Endothelial cell of umbilical vein (primary cell): ENCODE measurements at regions not wholly inside any gene's neighbourhood (a gene's known extent, or its start where the extent isn't known, plus 50 kb on each side); places are given as distances from the start of the nearest gene placed in this dataset.

ENCODE experiments used
- BruUV-seq: library from RNA; stranded (reverse); fragments of 400-500 nt; replicated peaks from 2 replicates; lab custom pipeline; 2021; lab: Mats Ljungman, UMichigan
- CTCF ChIA-PET: fragments of 300-600, 350-600 bp; sonication (Branson Sonifier 250); formaldehyde crosslinking; loops from one replicate; lab custom pipeline; 2021; ENCODE audit warnings: antibody characterized with exemption, inconsistent platforms; lab: Charles Lee
- POLR2A ChIA-PET: fragments of 300-600, 350-600 bp; sonication (Branson Sonifier 250); formaldehyde crosslinking; loops from one replicate; lab custom pipeline; 2021; ENCODE audit warnings: antibody characterized with exemption, inconsistent platforms; lab: Charles Lee
- DNase-seq: peaks from one replicate; pipeline ENCODE4 v3.0.0-alpha.2; 2011; ENCODE audit warnings: low read depth, low spot score
- FAIRE-seq: peaks from 2 replicates; lab custom pipeline; 2011; peaks lifted over from hg19 to GRCh38; lab: Jason Lieb, UNC
- H2AFZ ChIP-seq: 2 replicates; pipeline ENCODE4 v1.6.0; 2012; ENCODE audit warnings: low read depth, low read length, control low read depth, inconsistent platforms
- H3K27ac ChIP-seq: 2 replicates; pipeline ENCODE4 v1.5.1; 2011; ENCODE audit warnings: low read depth, mild to moderate bottlenecking, control low read depth, low read length, moderate library complexity; ENCODE audit not compliant: insufficient read depth
- H3K27me3 ChIP-seq, 2 experiments: 2 replicates each; pipeline versions ENCODE4 v1.6.0 to v1.6.1; 2011; ENCODE audit warnings: low read length in 2 of 2, mixed read lengths in 1 of 2; ENCODE audit not compliant: control insufficient read depth in 2 of 2, insufficient read depth in 2 of 2
- H3K36me3 ChIP-seq, 2 experiments: 2 replicates in 1 of 2; 3 replicates in 1 of 2; pipeline ENCODE4 v1.5.1; 2011; ENCODE audit warnings: low read length in 2 of 2, mild to moderate bottlenecking in 1 of 2, moderate library complexity in 1 of 2; ENCODE audit not compliant: control insufficient read depth in 2 of 2, insufficient read depth in 2 of 2; ENCODE audit errors: extremely low read depth in 1 of 2
- H3K4me1 ChIP-seq: 3 replicates; pipeline ENCODE4 v1.5.1; 2011; ENCODE audit warnings: mild to moderate bottlenecking, low read length; ENCODE audit not compliant: control insufficient read depth, insufficient read depth; ENCODE audit errors: extremely low read depth
- H3K4me2 ChIP-seq: 2 replicates; pipeline ENCODE4 v1.6.1; 2011; ENCODE audit warnings: low read length, control low read depth, mixed read lengths; ENCODE audit not compliant: insufficient read depth
- H3K4me3 ChIP-seq, 3 experiments: fragments of 200-600 bp in 1 of 3; sonication (generic), shearing (Covaris generic) in 1 of 3; replicated peaks in 1 of 3; 2 replicates each; pipeline ENCODE4 v1.5.1; 2011 to 2016; ENCODE audit warnings: control low read depth in 3 of 3, low read length in 3 of 3, mild to moderate bottlenecking in 2 of 3, inconsistent platforms in 1 of 3, low read depth in 1 of 3, moderate library complexity in 1 of 3; ENCODE audit not compliant: insufficient read depth in 1 of 3
- H3K79me2 ChIP-seq: 2 replicates; pipeline ENCODE4 v1.6.0; 2012; ENCODE audit warnings: low read length, inconsistent platforms; ENCODE audit not compliant: control insufficient read depth, insufficient read depth
- H3K9ac ChIP-seq: replicated peaks from 2 replicates; pipeline ENCODE3; 2011; ENCODE audit warnings: low read length, control low read depth; ENCODE audit not compliant: insufficient read depth; ENCODE audit errors: extremely low read depth
- H3K9me1 ChIP-seq: replicated peaks from 3 replicates; pipeline ENCODE4 v1.6.0; 2011; ENCODE audit warnings: mild to moderate bottlenecking, low read length; ENCODE audit not compliant: control insufficient read depth, insufficient read depth; ENCODE audit errors: extremely low read depth
- H3K9me3 ChIP-seq: replicated peaks from 2 replicates; pipeline ENCODE4 v1.5.1; 2012; ENCODE audit warnings: low read length, inconsistent platforms; ENCODE audit not compliant: control insufficient read depth, insufficient read depth
- H4K20me1 ChIP-seq: replicated peaks from 2 replicates; pipeline ENCODE3; 2011; ENCODE audit warnings: mild to moderate bottlenecking, low read length; ENCODE audit not compliant: control insufficient read depth, insufficient read depth; ENCODE audit errors: extremely low read depth
- EZH2 ChIP-seq: IDR thresholded peaks from 2 replicates; pipeline ENCODE4 v1.6.1; 2012; ENCODE audit warnings: borderline replicate concordance, low read depth, mild to moderate bottlenecking, moderate library complexity, low read length, inconsistent platforms; ENCODE audit not compliant: severe bottlenecking
- FOS ChIP-seq: IDR thresholded peaks from 2 replicates; pipeline ENCODE4 v1.6.1; 2011; ENCODE audit warnings: mild to moderate bottlenecking, low read length, moderate library complexity, borderline replicate concordance; ENCODE audit not compliant: insufficient read depth
- GATA2 ChIP-seq: IDR thresholded peaks from 2 replicates; pipeline ENCODE4 v1.7.0; 2011; ENCODE audit warnings: low read depth, mild to moderate bottlenecking, moderate library complexity, mixed read lengths, low read length; ENCODE audit not compliant: insufficient read length, insufficient read depth
- JUN ChIP-seq: IDR thresholded peaks from 2 replicates; pipeline ENCODE4 v1.6.1; 2011; ENCODE audit warnings: borderline replicate concordance, low read depth; ENCODE audit not compliant: insufficient read length, insufficient read depth
- MYC ChIP-seq: IDR thresholded peaks from one replicate; pipeline ENCODE4 v1.6.1; 2011; ENCODE audit warnings: mild to moderate bottlenecking, low read depth, low read length
- POLR2A ChIP-seq: IDR thresholded peaks from 2 replicates; pipeline ENCODE4 v1.6.1; 2012; ENCODE audit warnings: low read depth, mild to moderate bottlenecking, control low read depth, low read length
- POLR2AphosphoS5 ChIP-seq: IDR thresholded peaks from 2 replicates; pipeline ENCODE4 v1.6.1; 2012; ENCODE audit warnings: low read depth, mild to moderate bottlenecking, control low read depth, low read length, moderate library complexity; ENCODE audit not compliant: insufficient read depth
- dilution Hi-C: fragments of 300-500 bp; cut with MboI; formaldehyde crosslinking; loops from one replicate; pipeline ENCODE4 v1.15.0; 2019; ENCODE audit warnings: low sequenced_read_pairs; ENCODE audit not compliant: extremely low pct_ligation_motif_present
- intact Hi-C: fragments of 100-400 bp; cut with micrococcal nuclease; formaldehyde crosslinking; loops from one replicate; pipeline ENCODE4 v1.10.0; 2022
- TF ChIP-seq, protein P1 (sequence below): IDR thresholded peaks from 2 replicates; pipeline ENCODE4 v1.6.1; 2011; ENCODE audit not compliant: insufficient read depth, insufficient read length
- TF ChIP-seq, protein P2 (sequence below), 2 donors: IDR thresholded peaks; 1 replicate in 1 of 2; 2 replicates in 1 of 2; pipeline ENCODE4 v1.5.1; 2011; ENCODE audit warnings: low read length in 2 of 2, mild to moderate bottlenecking in 2 of 2, moderate library complexity in 2 of 2, control low read depth in 1 of 2, inconsistent platforms in 1 of 2, low read depth in 1 of 2; ENCODE audit not compliant: insufficient read depth in 1 of 2; ENCODE audit errors: extremely low read depth in 1 of 2

- Histone ChIP-seq H3K4me3 (no peak overlapping the region), H3K79me2 (no peaks in the 10 kb centered on the region), H2AFZ (no peak overlapping the region), H3K27me3 (no peaks in the 10 kb centered on the region), H3K36me3 (no peaks in the 10 kb centered on the region), H3K27ac (no peak overlapping the region), H3K9ac (no peak overlapping the region), H3K4me1 (no peaks in the 10 kb centered on the region), H4K20me1 (no peaks in the 10 kb centered on the region), H3K4me2 (no peak overlapping the region), H3K9me3 (peaks cover 13% of the 10 kb centered on the region), H3K9me1 (no peaks in the 10 kb centered on the region)
- POLR2A ChIA-PET, result no interaction called here
- intact Hi-C loops (no loop called here), dilution Hi-C loops (no loop called here)
- FAIRE-seq, result no peak
- no peak for DNase-seq
- no TSS peak for BruUV-seq
- TF ChIP-seq GATA2, result no peak
- TF ChIP-seq, protein P1, sequence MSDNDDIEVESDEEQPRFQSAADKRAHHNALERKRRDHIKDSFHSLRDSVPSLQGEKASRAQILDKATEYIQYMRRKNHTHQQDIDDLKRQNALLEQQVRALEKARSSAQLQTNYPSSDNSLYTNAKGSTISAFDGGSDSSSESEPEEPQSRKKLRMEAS, result no peak
- no peak for TF ChIP-seq FOS
- no peak for TF ChIP-seq POLR2AphosphoS5
- TF ChIP-seq, protein P2, sequence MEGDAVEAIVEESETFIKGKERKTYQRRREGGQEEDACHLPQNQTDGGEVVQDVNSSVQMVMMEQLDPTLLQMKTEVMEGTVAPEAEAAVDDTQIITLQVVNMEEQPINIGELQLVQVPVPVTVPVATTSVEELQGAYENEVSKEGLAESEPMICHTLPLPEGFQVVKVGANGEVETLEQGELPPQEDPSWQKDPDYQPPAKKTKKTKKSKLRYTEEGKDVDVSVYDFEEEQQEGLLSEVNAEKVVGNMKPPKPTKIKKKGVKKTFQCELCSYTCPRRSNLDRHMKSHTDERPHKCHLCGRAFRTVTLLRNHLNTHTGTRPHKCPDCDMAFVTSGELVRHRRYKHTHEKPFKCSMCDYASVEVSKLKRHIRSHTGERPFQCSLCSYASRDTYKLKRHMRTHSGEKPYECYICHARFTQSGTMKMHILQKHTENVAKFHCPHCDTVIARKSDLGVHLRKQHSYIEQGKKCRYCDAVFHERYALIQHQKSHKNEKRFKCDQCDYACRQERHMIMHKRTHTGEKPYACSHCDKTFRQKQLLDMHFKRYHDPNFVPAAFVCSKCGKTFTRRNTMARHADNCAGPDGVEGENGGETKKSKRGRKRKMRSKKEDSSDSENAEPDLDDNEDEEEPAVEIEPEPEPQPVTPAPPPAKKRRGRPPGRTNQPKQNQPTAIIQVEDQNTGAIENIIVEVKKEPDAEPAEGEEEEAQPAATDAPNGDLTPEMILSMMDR (IDR thresholded peaks at IDR 0.05; ENCODE audit: extremely low read depth in 1 of 2, insufficient read depth in 1 of 2, low read depth in 1 of 2, low read length in 2 of 2), result no peak
- TF ChIP-seq JUN, result no peak
- no peak for TF ChIP-seq POLR2A
- no peak for TF ChIP-seq EZH2
- TF ChIP-seq MYC, result no peak
- CTCF ChIA-PET, result no interaction called here
These were observed 553.0 kb downstream of the TCERG1L start for GRCh38 chr10:130758529-130758928.
